GM12872 (cell line): ENCODE measurements at regions not wholly inside any gene's neighbourhood (a gene's known extent, or its start where the extent isn't known, plus 50 kb on each side); places are given as distances from the start of the nearest gene placed in this dataset.

ENCODE experiments used
- TF ChIP-seq, protein P1 (sequence below): IDR thresholded peaks from 3 replicates; pipeline ENCODE4 v1.5.1; 2011; ENCODE audit warnings: low read depth, mild to moderate bottlenecking, low read length, moderate library complexity; ENCODE audit not compliant: insufficient read depth

DNA sequence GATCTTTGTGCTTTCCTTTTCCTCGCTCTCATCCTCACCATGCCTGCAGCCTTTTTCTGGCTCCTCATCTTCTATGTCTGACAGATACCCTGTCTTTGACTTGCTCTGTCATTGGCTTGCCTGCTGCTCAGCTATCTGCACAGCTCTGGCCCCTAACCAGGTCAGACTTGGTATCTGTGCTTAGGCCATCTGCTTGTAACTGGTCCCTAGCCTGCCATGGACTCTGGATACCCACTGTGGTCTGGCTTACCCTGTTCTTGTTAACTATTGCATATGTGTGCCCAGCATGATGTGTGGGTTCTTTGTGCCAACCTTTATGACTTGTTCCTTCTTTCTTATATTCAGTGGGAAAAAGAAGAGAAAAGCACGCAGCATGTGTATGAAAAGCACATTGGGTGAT, 109.7 kb upstream of the ROPN1 start:
- TF ChIP-seq, protein P1, sequence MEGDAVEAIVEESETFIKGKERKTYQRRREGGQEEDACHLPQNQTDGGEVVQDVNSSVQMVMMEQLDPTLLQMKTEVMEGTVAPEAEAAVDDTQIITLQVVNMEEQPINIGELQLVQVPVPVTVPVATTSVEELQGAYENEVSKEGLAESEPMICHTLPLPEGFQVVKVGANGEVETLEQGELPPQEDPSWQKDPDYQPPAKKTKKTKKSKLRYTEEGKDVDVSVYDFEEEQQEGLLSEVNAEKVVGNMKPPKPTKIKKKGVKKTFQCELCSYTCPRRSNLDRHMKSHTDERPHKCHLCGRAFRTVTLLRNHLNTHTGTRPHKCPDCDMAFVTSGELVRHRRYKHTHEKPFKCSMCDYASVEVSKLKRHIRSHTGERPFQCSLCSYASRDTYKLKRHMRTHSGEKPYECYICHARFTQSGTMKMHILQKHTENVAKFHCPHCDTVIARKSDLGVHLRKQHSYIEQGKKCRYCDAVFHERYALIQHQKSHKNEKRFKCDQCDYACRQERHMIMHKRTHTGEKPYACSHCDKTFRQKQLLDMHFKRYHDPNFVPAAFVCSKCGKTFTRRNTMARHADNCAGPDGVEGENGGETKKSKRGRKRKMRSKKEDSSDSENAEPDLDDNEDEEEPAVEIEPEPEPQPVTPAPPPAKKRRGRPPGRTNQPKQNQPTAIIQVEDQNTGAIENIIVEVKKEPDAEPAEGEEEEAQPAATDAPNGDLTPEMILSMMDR = no peak

DNA sequence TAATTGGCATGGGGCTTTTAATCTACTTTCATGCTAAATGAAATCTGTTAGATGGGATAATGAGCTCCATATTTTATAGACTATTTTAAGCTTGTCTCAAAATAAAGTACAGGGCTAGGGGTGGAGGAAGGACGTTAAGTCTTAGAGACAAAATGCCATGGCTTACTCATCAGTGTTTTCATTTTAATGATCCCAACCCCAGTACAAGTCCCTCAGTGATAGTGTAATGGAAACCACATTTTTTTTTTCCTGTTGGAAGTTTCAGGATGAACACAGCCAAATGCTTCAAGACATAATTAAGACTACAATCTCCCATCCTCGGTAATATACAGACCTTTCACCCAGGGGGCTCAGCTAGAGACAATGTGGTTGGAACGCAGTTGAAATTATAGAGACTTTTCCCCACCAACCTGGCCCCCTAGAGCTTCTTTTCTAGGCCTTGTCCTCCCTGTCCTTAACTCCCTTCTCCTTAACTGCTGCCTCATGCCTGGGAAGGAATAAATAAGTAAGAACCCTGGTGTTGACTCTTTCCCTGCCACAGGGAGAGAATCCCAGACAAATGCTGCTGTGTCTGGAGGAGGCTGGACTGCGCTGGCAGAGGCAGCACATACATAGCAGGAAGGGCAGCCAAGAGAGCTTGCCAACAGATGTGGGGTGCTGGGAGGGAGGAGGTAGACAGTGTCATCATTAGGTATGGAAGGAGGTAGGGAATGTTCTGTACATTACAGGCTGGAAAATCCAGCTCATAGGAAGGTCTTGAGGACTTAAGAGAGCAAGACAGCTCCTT, 115.4 kb upstream of the ROPN1 start:
- TF ChIP-seq, protein P1 = no peak

DNA sequence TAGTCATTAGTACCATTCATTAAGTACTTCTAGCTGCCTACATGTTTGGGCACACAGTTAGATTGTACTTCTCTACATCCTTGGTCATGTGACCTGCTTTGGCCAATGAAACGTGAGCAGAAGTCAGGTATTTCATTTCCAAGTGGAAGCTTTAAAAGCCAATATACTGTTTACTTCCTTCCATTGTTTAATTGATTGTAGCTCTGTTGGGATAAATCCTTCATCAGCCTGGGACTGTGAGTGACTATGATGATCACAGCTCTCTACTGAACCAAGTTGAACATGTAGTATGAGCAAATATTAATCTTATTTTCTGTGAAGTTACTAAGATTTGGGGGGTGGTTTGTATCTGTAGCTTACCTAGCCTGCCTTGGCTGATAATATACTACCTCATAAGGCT, 116.5 kb upstream of the ROPN1 start:
- TF ChIP-seq, protein P1 = no peak

DNA sequence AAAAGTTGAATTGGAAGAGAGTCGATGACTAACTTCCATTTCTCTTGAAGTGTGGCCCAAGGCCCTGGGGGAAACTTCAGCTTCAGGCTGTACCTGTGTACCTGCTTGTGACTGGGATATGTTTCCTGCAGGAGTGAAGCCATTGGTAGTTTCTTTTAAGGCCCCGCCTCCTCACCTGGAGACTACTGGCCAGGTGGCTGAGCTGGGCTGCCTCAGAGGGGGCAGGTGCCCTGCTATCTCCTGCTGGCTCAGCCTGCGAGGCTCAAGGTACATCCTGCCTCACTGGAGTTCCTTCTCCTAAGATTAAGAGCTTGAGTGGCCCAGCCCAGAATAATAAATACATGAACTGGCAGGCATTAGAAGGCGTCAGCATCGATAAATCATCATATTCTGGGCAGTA, 121.6 kb upstream of the ROPN1 start:
- TF ChIP-seq, protein P1 = no peak

DNA sequence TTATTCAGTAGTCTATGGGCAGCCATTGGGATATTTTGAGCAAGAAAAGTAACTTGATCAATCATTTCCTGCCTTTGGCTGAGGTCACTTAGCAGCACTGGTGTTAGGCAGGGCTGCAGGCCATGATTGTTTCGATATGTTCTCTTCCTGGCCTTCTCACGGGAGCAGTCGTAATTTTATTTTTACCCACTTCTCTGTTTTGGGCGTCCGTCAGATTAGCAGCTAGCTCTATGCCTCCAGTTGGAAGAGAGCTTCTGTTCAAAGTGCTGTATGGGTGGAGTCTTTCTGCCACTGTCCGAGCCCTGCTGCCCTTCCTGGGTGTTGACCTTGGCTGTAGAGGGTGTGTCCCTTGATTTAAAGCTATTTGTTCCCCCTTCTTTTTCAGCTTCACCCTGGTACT, 123.4 kb upstream of the ROPN1 start:
- TF ChIP-seq, protein P1 = no peak

DNA sequence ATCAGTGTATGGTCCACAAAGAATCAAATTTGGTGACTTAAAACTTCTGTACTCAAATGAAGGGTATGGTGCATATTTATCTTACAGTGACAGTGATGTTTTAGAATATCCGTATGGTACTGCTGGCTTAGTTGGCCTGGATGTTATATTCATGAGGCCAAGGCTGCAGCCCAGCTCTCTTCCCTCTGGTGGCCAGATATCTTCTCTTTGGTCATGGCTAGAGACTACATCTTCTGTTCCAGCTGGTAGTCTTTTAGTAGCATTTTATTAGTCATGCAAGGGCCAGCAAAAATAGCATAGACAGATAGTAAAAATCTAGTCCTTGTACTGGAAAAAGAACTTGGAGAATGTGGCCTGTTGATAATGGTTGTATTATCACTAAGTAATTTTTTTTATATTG, 124.0 kb upstream of the ROPN1 start:
- TF ChIP-seq, protein P1 = no peak

DNA sequence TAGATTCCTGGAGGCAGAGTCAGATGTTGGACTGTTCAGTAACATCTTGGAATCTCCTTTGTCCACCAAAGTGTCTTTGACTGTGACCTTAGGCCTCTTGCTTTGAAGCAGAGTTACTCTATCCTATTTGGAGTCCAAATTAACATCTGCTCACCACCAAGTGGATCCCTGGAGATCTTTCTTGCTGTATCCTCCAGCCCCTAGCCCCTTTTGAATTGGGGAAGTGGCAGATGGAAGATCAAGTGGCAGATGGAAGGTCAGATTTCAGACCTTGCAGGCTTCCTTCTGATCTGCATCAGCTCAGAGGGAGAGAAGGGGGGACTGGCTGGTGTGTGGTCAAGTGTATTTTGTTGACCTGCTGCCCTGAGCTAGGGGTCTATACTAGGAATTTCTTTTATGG, 125.0 kb upstream of the ROPN1 start:
- TF ChIP-seq, protein P1 = no peak
